Smooth muscle cell (in vitro differentiated cells): ENCODE measurements at regions not wholly inside any gene's neighbourhood (a gene's known extent, or its start where the extent isn't known, plus 50 kb on each side); places are given as distances from the start of the nearest gene placed in this dataset.

Experiments used
- DNase-seq: peaks from one replicate; lab custom pipeline; 2025; ENCODE audit not compliant: unreplicated experiment; lab: John Stamatoyannopoulos, UW
- H2AFZ ChIP-seq: fragments of 200-600 bp; sonication (generic); 2 replicates; pipeline ENCODE4 v1.6.0; 2016; ENCODE audit warnings: antibody characterized with exemption, low read depth, mild to moderate bottlenecking
- H3F3A ChIP-seq: fragments of 200-600 bp; sonication (generic); 2 replicates; pipeline ENCODE4 v1.6.0; 2017; ENCODE audit warnings: antibody characterized with exemption, low read depth
- H3K27ac ChIP-seq: fragments of 200-600 bp; sonication (generic); 2 replicates; pipeline ENCODE4 v1.5.1; 2016; ENCODE audit warnings: low read depth, mild to moderate bottlenecking
- H3K27me3 ChIP-seq: fragments of 200-600 bp; sonication (generic); 2 replicates; pipeline ENCODE4 v1.6.1; 2016; ENCODE audit warnings: low read depth, mild to moderate bottlenecking
- H3K36me3 ChIP-seq: fragments of 200-600 bp; sonication (generic); 2 replicates; pipeline ENCODE4 v1.5.1; 2016; ENCODE audit warnings: low read depth
- H3K4me1 ChIP-seq: fragments of 200-600 bp; sonication (generic); 2 replicates; pipeline ENCODE4 v1.5.1; 2016; ENCODE audit warnings: low read depth
- H3K4me2 ChIP-seq: fragments of 200-600 bp; sonication (generic); 2 replicates; pipeline ENCODE4 v1.6.0; 2016; ENCODE audit warnings: mild to moderate bottlenecking
- H3K4me3 ChIP-seq: fragments of 200-600 bp; sonication (generic); 2 replicates; pipeline ENCODE4 v1.5.1; 2016; ENCODE audit warnings: mild to moderate bottlenecking
- H3K79me2 ChIP-seq: fragments of 200-600 bp; sonication (generic); 2 replicates; pipeline ENCODE4 v1.6.0; 2016; ENCODE audit warnings: low read depth, mild to moderate bottlenecking
- H3K9ac ChIP-seq: fragments of 200-600 bp; sonication (generic); 2 replicates; pipeline ENCODE4 v1.6.0; 2016; ENCODE audit warnings: low read depth
- H3K9me3 ChIP-seq: fragments of 200-600 bp; sonication (generic); replicated peaks from 2 replicates; pipeline ENCODE4 v1.5.1; 2016; ENCODE audit warnings: low read depth
- H4K20me1 ChIP-seq: fragments of 200-600 bp; sonication (generic); 2 replicates; pipeline ENCODE4 v1.6.0; 2016; ENCODE audit warnings: low read depth
- WGBS: methylation state at CpG from one replicate; pipeline ENCODE4 v1.1.7; 2016; ENCODE audit warnings: low lambda C conversion rate; 5-methylcytosine and 5-hydroxymethylcytosine counted together
- TF ChIP-seq, protein P1 (sequence below): fragments of 200-600 bp; sonication (generic); IDR thresholded peaks from 2 replicates; pipeline ENCODE4 v1.5.1; 2017; ENCODE audit warnings: borderline replicate concordance, mild to moderate bottlenecking, antibody characterized with exemption; ENCODE audit not compliant: insufficient read depth, poor library complexity, severe bottlenecking

DNA sequence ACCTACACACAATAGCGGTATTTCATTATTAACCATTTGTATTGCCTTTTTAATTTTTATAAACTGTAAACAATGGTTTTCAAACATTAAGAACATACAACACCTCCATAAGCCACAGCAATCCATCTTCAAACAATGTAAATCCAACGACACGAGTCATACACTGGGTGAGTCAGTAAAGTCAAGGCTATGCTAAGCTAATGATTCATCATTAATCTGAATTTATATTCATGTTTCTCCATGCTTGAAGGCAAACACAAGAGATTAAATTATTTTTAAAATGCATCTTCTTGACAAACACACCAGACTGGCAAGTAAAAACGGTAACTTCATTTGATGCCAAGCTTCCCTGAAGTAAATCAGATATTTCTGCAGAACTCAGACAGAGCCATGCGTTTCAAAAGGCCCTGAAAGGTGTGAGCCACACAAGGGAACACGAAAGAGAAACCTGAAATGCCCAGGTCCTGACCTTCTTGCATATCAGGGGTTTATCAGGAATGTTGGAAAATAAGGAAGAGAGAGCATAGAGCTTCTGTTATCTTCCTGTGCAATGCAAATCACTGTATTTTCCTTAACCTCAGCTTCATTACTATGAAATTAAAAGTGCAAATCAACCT is 162.5 kb downstream of the ALDH8A1 start:
- H3K79me2 ChIP-seq = no peaks in the 10 kb centered on the region
- no peaks in the 10 kb centered on the region for H4K20me1 ChIP-seq
- 58% methylated on average over 6 of the region's 6 CpGs for WGBS
- H3K36me3 ChIP-seq = no peaks in the 10 kb centered on the region
- no peak overlapping the region for H2AFZ ChIP-seq
- H3K4me3 ChIP-seq = no peak overlapping the region
- no peak overlapping the region for H3K9ac ChIP-seq
- H3K27ac ChIP-seq = no peak overlapping the region
- H3F3A ChIP-seq = no peaks in the 10 kb centered on the region
- no peak for DNase-seq
- TF ChIP-seq, protein P1, sequence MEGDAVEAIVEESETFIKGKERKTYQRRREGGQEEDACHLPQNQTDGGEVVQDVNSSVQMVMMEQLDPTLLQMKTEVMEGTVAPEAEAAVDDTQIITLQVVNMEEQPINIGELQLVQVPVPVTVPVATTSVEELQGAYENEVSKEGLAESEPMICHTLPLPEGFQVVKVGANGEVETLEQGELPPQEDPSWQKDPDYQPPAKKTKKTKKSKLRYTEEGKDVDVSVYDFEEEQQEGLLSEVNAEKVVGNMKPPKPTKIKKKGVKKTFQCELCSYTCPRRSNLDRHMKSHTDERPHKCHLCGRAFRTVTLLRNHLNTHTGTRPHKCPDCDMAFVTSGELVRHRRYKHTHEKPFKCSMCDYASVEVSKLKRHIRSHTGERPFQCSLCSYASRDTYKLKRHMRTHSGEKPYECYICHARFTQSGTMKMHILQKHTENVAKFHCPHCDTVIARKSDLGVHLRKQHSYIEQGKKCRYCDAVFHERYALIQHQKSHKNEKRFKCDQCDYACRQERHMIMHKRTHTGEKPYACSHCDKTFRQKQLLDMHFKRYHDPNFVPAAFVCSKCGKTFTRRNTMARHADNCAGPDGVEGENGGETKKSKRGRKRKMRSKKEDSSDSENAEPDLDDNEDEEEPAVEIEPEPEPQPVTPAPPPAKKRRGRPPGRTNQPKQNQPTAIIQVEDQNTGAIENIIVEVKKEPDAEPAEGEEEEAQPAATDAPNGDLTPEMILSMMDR = no peak
- H3K4me1 ChIP-seq = no peaks in the 10 kb centered on the region
- no peaks in the 10 kb centered on the region for H3K27me3 ChIP-seq
- H3K9me3 ChIP-seq = peaks cover 3% of the 10 kb centered on the region
- H3K4me2 ChIP-seq = no peak overlapping the region

GRCh38 chr6:134784336-134784735 is 165.6 kb downstream of the ALDH8A1 start:
- Histone ChIP-seq H3K27ac (no peak overlapping the region), H3K36me3 (no peaks in the 10 kb centered on the region), H3K27me3 (no peaks in the 10 kb centered on the region), H3K4me2 (no peak overlapping the region), H3K79me2 (no peaks in the 10 kb centered on the region), H4K20me1 (no peaks in the 10 kb centered on the region), H2AFZ (no peak overlapping the region), H3K4me3 (no peak overlapping the region), H3K9ac (no peak overlapping the region), H3F3A (no peaks in the 10 kb centered on the region), H3K4me1 (no peaks in the 10 kb centered on the region), H3K9me3 (no peaks in the 10 kb centered on the region)
- no peak for DNase-seq
- TF ChIP-seq, protein P1 = no peak
- WGBS = 94% methylated on average over 2 of the region's 2 CpGs

DNA sequence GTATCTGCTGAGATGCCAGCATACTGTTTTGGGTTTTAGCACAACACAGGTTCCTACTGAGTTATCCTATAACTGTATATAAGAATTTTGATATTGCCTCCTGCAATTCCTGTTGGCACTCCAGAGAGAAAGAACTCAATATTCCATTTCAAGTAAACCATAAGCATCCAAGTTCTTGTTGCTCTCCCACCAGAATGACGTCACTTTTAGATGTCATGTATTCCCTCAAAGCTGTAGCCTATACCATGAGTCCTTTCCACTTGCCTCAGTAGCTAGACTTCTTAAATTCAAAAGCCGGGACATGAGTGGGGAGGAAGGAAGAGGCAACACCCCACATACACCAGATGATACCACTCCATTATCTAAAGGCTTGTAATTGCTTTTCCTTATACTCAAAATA is 171.5 kb downstream of the ALDH8A1 start:
- no peak overlapping the region for H3K4me3 ChIP-seq
- no peak overlapping the region for H3K9ac ChIP-seq
- TF ChIP-seq, protein P1 = no peak
- 94% methylated on average over 2 of the region's 2 CpGs for WGBS
- H3K9me3 ChIP-seq = no peaks in the 10 kb centered on the region
- no peaks in the 10 kb centered on the region for H3K4me1 ChIP-seq
- no peak overlapping the region for H2AFZ ChIP-seq
- no peak overlapping the region for H3K4me2 ChIP-seq
- no peak overlapping the region for H3K27ac ChIP-seq
- no peak for DNase-seq
- no peaks in the 10 kb centered on the region for H3K27me3 ChIP-seq
- H3F3A ChIP-seq = no peaks in the 10 kb centered on the region
- no peaks in the 10 kb centered on the region for H4K20me1 ChIP-seq
- no peaks in the 10 kb centered on the region for H3K36me3 ChIP-seq
- no peaks in the 10 kb centered on the region for H3K79me2 ChIP-seq

DNA sequence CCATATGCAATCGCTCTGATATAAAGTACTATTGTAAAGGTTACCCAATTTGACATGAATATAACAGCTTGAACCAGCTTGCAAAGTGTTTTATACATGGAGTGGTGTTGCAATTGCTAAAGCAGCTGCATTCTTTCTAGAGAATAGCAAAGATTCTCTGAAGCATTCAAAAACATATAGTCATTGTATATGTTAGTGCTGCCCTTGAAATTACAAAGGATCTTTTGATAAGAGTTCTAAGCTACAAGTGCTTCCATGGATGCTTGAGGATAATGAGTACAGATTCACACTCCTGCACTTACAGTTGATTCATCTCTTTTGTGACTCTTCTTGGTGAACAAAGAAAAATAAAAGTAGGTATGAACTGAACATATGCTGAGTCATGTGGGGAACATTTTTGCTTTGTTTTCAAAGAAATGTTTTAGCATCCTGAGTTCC is 175.7 kb downstream of the ALDH8A1 start:
- TF ChIP-seq, protein P1 = no peak
- H3K4me1 ChIP-seq = no peaks in the 10 kb centered on the region
- H3K4me2 ChIP-seq = no peak overlapping the region
- no peaks in the 10 kb centered on the region for H4K20me1 ChIP-seq
- H3K9me3 ChIP-seq = no peaks in the 10 kb centered on the region
- H3K27me3 ChIP-seq = no peaks in the 10 kb centered on the region
- H3K4me3 ChIP-seq = no peak overlapping the region
- 95% methylated on average over 1 of the region's 1 CpG for WGBS
- H3K27ac ChIP-seq = no peak overlapping the region
- no peaks in the 10 kb centered on the region for H3K36me3 ChIP-seq
- H3K9ac ChIP-seq = no peak overlapping the region
- no peaks in the 10 kb centered on the region for H3F3A ChIP-seq
- no peak for DNase-seq
- no peak overlapping the region for H2AFZ ChIP-seq
- no peaks in the 10 kb centered on the region for H3K79me2 ChIP-seq
